Nephron progenitor cell (in vitro differentiated cells): ENCODE measurements at regions not wholly inside any gene's neighbourhood (a gene's known extent, or its start where the extent isn't known, plus 50 kb on each side); places are given as distances from the start of the nearest gene placed in this dataset.
"Not testable (repeated sequence)": the region's sequence is repeated elsewhere in the genome, so short reads cannot be mapped to it uniquely, and the experiment has no call there.

ENCODE experiments used
- DNase-seq: peaks from one replicate; pipeline ENCODE4 v3.0.0; 2021
- H3K27ac Mint-ChIP-seq: 2 replicates; pipeline ENCODE4 v1.8.0; 2021; ENCODE audit warnings: mild to moderate bottlenecking, moderate library complexity, mixed read lengths
- H3K27me3 Mint-ChIP-seq: 2 replicates; pipeline ENCODE4 v1.8.0; 2021; ENCODE audit warnings: mild to moderate bottlenecking, low read depth, mixed read lengths; ENCODE audit not compliant: poor library complexity
- H3K36me3 Mint-ChIP-seq: 2 replicates; pipeline ENCODE4 v1.8.0; 2021; ENCODE audit warnings: low read depth, mixed read lengths
- H3K4me1 Mint-ChIP-seq: 2 replicates; pipeline ENCODE4 v1.8.0; 2021; ENCODE audit warnings: mixed read lengths
- H3K4me3 Mint-ChIP-seq: 2 replicates; pipeline ENCODE4 v1.8.0; 2021; ENCODE audit warnings: mild to moderate bottlenecking, moderate library complexity, mixed read lengths
- H3K9me3 Mint-ChIP-seq: 2 replicates; pipeline ENCODE4 v1.8.0; 2021; ENCODE audit warnings: mild to moderate bottlenecking, moderate library complexity, mixed read lengths
- TF ChIP-seq, protein P1 (sequence below): fragments of 200-600 bp; sonication (generic); IDR thresholded peaks from 2 replicates; pipeline ENCODE4 v1.5.0; 2021; ENCODE audit warnings: antibody characterized with exemption

DNA sequence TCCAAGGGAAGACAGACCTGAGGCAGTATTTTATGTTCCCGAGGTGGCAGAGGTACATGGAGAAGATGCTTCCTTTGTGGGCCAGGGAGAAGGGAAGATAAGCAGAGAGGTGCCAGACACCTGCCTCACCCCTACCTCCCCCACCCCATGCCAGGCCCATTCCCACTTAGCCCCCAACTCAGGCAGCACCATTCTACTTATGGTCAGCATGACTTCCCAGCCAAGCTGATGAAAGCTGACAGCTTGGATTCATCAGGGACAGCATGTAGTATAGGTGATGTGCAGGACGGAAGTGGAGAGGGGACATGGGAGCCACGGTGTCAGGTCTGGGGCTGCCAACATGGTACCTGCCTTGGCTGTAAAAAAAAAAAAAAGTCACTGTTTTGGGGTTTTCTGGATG, 57.5 kb upstream of the CSPG4 start:
- TF ChIP-seq, protein P1, sequence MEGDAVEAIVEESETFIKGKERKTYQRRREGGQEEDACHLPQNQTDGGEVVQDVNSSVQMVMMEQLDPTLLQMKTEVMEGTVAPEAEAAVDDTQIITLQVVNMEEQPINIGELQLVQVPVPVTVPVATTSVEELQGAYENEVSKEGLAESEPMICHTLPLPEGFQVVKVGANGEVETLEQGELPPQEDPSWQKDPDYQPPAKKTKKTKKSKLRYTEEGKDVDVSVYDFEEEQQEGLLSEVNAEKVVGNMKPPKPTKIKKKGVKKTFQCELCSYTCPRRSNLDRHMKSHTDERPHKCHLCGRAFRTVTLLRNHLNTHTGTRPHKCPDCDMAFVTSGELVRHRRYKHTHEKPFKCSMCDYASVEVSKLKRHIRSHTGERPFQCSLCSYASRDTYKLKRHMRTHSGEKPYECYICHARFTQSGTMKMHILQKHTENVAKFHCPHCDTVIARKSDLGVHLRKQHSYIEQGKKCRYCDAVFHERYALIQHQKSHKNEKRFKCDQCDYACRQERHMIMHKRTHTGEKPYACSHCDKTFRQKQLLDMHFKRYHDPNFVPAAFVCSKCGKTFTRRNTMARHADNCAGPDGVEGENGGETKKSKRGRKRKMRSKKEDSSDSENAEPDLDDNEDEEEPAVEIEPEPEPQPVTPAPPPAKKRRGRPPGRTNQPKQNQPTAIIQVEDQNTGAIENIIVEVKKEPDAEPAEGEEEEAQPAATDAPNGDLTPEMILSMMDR: no peak
- Mint-ChIP-seq H3K4me3 (no peak overlapping the region), H3K9me3 (no peaks in the 10 kb centered on the region), H3K27me3 (peaks cover 4% of the 10 kb centered on the region), H3K4me1 (no peaks in the 10 kb centered on the region), H3K36me3 (no peaks in the 10 kb centered on the region), H3K27ac (no peak overlapping the region)
- no peak for DNase-seq

DNA sequence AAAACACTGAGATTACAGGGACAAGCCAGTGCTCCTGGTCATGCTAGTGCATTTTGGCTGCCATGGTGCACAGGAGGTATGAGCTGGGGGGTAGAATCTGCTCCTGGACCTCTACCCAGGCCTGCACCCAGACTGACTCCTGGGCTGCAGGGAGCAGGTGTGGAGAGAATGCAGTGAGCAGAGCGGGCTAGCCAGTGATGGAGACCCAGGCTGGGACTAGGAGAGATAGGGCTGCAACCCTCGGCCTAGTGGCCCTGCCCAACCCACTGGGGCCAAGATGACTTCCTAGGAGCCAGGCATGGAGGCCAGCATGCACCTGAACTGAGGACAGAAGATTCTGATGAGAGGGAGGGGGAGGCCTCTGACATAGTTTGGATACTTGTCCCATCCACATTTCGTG, 55.9 kb upstream of the CSPG4 start:
- not testable (repeated sequence) for H3K4me3 Mint-ChIP-seq, DNase-seq, H3K27me3 Mint-ChIP-seq, H3K4me1 Mint-ChIP-seq, H3K36me3 Mint-ChIP-seq, H3K9me3 Mint-ChIP-seq, H3K27ac Mint-ChIP-seq

DNA sequence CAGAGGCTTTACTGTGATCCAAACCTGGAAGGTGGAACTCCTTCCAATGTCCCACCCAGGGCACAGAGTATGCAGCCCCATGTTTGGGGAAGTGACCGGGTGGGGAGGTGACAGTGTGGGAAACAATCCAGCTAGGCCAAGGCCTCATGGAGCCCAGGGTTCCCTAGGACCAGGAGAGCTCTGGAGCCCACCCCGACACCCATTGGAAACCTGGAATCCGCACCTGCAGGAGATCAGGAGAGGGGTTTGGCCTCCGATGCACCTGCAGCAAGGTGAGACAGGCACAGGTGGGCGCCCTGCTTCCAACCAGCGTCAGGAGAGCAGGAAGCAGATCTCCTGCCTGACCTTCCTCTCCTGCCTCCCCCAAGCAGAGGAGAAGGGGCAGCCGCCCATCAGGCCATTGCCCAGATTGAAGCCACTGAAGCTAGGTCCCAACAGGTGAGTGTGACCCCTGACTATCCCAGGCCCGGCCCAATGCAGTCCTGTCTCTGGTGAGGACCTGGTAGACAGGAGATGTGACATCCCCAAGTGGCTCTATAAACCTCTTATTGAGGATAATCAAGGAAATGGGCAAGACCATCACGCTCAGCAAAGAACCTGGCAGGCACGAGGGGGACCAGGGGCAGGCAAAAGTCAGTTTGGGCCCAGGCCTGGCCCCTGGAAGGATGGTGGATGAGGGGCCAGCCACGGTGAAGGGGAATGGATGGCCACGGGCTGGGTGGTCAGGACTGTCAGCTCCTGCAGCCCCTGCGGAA, 53.1 kb upstream of the CSPG4 start:
- H3K9me3 Mint-ChIP-seq, H3K27ac Mint-ChIP-seq, H3K4me1 Mint-ChIP-seq, H3K27me3 Mint-ChIP-seq, H3K36me3 Mint-ChIP-seq, DNase-seq, H3K4me3 Mint-ChIP-seq: not testable (repeated sequence)

DNA sequence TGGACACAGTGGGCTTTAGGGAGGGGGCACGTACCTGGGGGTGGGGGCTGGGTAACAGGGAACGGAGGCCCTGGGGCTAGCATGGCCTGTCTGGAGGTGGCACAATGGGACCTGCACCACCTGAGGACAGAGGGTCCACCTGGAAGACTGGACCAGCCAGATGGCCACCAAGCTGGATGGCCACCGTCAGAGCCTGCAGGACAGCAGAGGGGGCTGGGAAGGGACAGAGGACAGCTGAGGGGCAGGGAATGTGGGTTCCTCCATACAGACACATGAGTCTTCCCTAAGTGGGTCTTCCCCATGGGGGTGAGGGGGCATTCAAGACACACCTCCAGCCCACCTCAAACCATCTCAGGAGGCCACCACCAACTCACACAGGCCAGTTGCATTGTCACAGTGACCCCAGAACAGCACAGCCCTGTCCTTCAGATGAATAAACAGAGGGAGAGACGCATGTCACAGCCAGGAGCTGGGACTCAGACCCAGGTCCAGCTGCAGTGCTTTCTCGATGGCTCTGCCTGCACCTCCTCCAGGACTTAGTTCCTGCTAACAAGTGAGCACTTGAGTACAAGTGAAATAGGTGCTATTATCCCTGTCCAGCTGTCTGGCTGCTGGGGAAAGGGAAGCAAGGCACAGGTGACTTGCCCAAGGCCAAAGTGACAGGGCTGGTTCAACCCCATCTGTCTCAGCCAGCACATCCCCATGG, 52.4 kb upstream of the CSPG4 start:
- H3K4me3 Mint-ChIP-seq, DNase-seq, H3K27ac Mint-ChIP-seq: not testable (repeated sequence)

DNA sequence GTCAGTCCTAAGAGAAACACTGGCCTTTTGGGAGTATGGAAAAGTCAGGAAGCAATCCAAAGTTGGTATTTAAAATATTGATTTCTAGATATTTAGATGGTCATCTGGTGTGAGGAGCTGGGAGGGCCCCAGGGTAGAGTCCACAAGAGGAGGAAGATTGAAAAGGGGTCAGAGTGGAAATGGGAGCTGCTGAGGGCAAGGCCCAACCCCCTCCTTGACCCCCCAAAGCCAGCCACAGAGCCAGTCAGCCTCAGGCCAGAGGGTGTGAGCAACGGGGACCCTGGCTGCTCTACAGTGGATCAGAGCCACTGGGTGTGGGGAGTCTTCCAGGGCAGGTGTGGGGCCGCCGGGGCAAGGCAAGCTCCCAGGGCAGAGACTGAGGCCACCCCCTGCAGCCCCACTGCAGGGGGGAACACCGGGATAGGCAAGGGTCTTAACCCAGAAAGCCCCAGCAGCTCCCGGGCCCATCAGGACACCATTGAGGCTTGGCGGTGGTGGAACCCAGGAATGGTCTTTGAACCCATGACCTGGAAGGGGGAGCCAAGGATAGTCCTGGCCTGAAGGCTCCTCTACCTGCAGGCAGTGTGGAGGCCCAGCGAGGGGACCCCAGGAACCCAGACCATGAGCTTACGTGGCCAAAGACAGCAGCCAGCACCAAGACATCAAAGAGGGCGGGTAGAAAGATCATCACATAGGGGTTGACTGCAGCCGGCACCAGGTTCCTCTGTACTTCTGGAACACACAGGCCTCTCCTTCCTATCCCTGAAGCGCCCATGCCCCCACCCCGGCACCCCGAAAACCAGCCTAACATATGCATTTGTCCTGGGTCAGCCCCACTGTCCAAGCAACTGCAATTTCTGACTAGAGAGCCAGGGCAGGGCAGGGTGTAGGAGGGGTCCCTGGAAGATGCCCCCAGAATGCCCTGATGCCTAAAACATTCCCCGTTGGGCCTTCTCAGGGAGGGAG, 51.3 kb upstream of the CSPG4 start:
- DNase-seq, H3K27me3 Mint-ChIP-seq: not testable (repeated sequence)

More for the DNA sequence above, 52.4 kb upstream of the CSPG4 start:
- not testable (repeated sequence) for H3K9me3 Mint-ChIP-seq, H3K4me1 Mint-ChIP-seq, H3K36me3 Mint-ChIP-seq, H3K27me3 Mint-ChIP-seq

DNA sequence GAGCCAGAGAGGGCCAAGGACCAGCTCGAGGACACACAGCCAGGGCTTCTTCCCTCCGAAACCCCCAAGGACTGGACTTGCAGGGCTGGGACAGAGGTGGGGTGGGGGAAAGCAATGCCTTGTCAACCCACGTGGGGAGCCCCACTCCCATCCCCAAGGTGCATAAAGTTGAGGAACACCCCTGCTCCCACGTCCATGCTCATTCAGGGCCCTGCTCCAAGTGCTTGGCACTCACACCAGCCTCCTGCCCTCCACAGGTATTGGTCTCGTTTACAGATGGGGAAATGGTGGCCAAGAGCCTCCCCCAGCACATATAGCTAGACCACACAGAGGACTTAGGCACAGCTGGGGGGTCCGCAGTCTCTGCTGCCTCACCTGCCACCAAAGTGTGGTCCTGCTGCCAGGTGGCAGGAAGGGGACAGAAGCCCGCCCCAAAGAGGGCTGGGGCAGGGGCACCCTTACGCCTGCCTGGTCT, 50.5 kb upstream of the CSPG4 start:
- Mint-ChIP-seq H3K4me1 (peaks cover 22% of the 10 kb centered on the region), H3K27me3 (peaks cover 11% of the 10 kb centered on the region), H3K9me3 (no peaks in the 10 kb centered on the region), H3K27ac (no peak overlapping the region), H3K36me3 (no peaks in the 10 kb centered on the region), H3K4me3 (no peak overlapping the region)
- DNase-seq: no peak
- TF ChIP-seq, protein P1: no peak

More for the DNA sequence above, 51.3 kb upstream of the CSPG4 start:
- not testable (repeated sequence) for H3K4me3 Mint-ChIP-seq, H3K36me3 Mint-ChIP-seq, H3K27ac Mint-ChIP-seq, H3K9me3 Mint-ChIP-seq
- H3K4me1 Mint-ChIP-seq: peaks cover 16% of the 10 kb centered on the region
